Lung (tissue), 9 donors: ENCODE measurements at regions not wholly inside any gene's neighbourhood (a gene's known extent, or its start where the extent isn't known, plus 50 kb on each side); places are given as distances from the start of the nearest gene placed in this dataset.
"Not testable (repeated sequence)": the region's sequence is repeated elsewhere in the genome, so short reads cannot be mapped to it uniquely, and the experiment has no call there.

Source experiments
- ATAC-seq: fragments of 200-7000 bp; cut with Tn5 transposase; one replicate; pipeline ENCODE4 v1.9.1; 2020; ENCODE audit warnings: moderate number of reproducible peaks; ENCODE audit not compliant: insufficient read depth, low FRiP score
- DNase-seq, 3 donors: peaks; one replicate each; pipeline ENCODE4 v3.0.0-alpha.2; 2013 to 2017
- H3K27ac ChIP-seq, 2 donors: one replicate each; pipeline ENCODE4 v1.5.1; 2013; ENCODE audit warnings: mild to moderate bottlenecking in 2 of 2, moderate library complexity in 2 of 2, control low read depth in 1 of 2, inconsistent platforms in 1 of 2, low read depth in 1 of 2, low read length in 1 of 2
- H3K27me3 ChIP-seq, 3 donors: one replicate each; pipeline ENCODE4 v1.5.1; 2013; ENCODE audit warnings: low read length in 2 of 3; ENCODE audit not compliant: control insufficient read depth in 3 of 3, insufficient read depth in 3 of 3
- H3K36me3 ChIP-seq, 4 donors: one replicate each; pipeline ENCODE4 v1.5.1; 2013; ENCODE audit warnings: low read length in 4 of 4, mild to moderate bottlenecking in 1 of 4, moderate library complexity in 1 of 4; ENCODE audit not compliant: control insufficient read depth in 4 of 4, insufficient read depth in 4 of 4
- H3K4me1 ChIP-seq, 5 donors: one replicate each; pipeline ENCODE4 v1.5.1; 2013; ENCODE audit warnings: low read length in 5 of 5, mild to moderate bottlenecking in 2 of 5, moderate library complexity in 1 of 5; ENCODE audit not compliant: control insufficient read depth in 5 of 5, insufficient read depth in 5 of 5
- H3K4me3 ChIP-seq: one replicate; pipeline ENCODE4 v1.5.1; 2013; ENCODE audit warnings: mild to moderate bottlenecking, control low read depth, moderate library complexity
- H3K9ac ChIP-seq, 2 donors: one replicate each; pipeline ENCODE4 v1.5.1; 2013; ENCODE audit warnings: low read length in 2 of 2, control low read depth in 1 of 2; ENCODE audit not compliant: insufficient read depth in 1 of 2
- H3K9me3 ChIP-seq, 4 donors: one replicate each; pipeline ENCODE4 v1.5.1; 2013; ENCODE audit warnings: low read length in 3 of 4, mild to moderate bottlenecking in 1 of 4, moderate library complexity in 1 of 4; ENCODE audit not compliant: control insufficient read depth in 4 of 4, insufficient read depth in 3 of 4
- WGBS, 2 donors: extraction: QIAGEN DNeasy Blood & Tissue Kit; methylation state at CpG; one replicate each; pipeline ENCODE4 v1.1.7; 2013; 5-methylcytosine and 5-hydroxymethylcytosine counted together
- donor health status: Bipolar disorder and iron deficiency.
- donor health status: healthy.
- donor health status: DM: yes; HTN: yes; CAD: no.

GRCh38 chr9:39573024-39574022 is 217.9 kb downstream of the SPATA31A1 start:
- DNase-seq = peak in 1 of 3 donors; percentile 23
- not testable (repeated sequence) for H3K27me3 ChIP-seq, H3K27ac ChIP-seq, H3K9ac ChIP-seq, H3K36me3 ChIP-seq, H3K9me3 ChIP-seq, H3K4me1 ChIP-seq, H3K4me3 ChIP-seq, ATAC-seq
- 73 to 75% methylated on average over 3 of the region's 10 CpGs for WGBS, 2 donors

GRCh38 chr9:39579000-39579399 is 223.5 kb downstream of the SPATA31A1 start:
- WGBS, 2 donors = 75 to 80% methylated on average over 3 to 4 of the region's 4 CpGs
- H3K4me1 ChIP-seq, H3K9me3 ChIP-seq, H3K27me3 ChIP-seq, H3K36me3 ChIP-seq, DNase-seq, H3K4me3 ChIP-seq, H3K27ac ChIP-seq, H3K9ac ChIP-seq, ATAC-seq: not testable (repeated sequence)

GRCh38 chr9:39581296-39581695 is 225.8 kb downstream of the SPATA31A1 start:
- H3K4me1 ChIP-seq, ATAC-seq, DNase-seq, H3K4me3 ChIP-seq, H3K27me3 ChIP-seq, H3K27ac ChIP-seq, H3K36me3 ChIP-seq, H3K9ac ChIP-seq, H3K9me3 ChIP-seq: not testable (repeated sequence)
- WGBS, 2 donors = 92 to 95% methylated on average over 3 of the region's 3 CpGs

GRCh38 chr9:39582677-39583412 is 227.4 kb downstream of the SPATA31A1 start:
- H3K36me3 ChIP-seq, H3K27ac ChIP-seq, H3K27me3 ChIP-seq, H3K4me3 ChIP-seq, DNase-seq, ATAC-seq, H3K4me1 ChIP-seq, H3K9me3 ChIP-seq, H3K9ac ChIP-seq: not testable (repeated sequence)
- 59 to 93% methylated on average over 1 of the region's 1 CpG for WGBS, 2 donors

GRCh38 chr9:39583413-39583747 is 227.9 kb downstream of the SPATA31A1 start:
- not testable (repeated sequence) for H3K4me3 ChIP-seq, H3K36me3 ChIP-seq, H3K27ac ChIP-seq, ATAC-seq, H3K9ac ChIP-seq, H3K9me3 ChIP-seq, H3K27me3 ChIP-seq, H3K4me1 ChIP-seq
- peak in 1 of 3 donors; percentile 11 for DNase-seq

GRCh38 chr9:39585233-39585632 is 229.8 kb downstream of the SPATA31A1 start:
- H3K36me3 ChIP-seq, H3K9ac ChIP-seq, DNase-seq, H3K27ac ChIP-seq, H3K27me3 ChIP-seq, H3K9me3 ChIP-seq, H3K4me1 ChIP-seq, H3K4me3 ChIP-seq, ATAC-seq: not testable (repeated sequence)
- WGBS, 2 donors = 93 to 94% methylated on average over 5 of the region's 7 CpGs
